K562 (cell line): ENCODE measurements at regions not wholly inside any gene's neighbourhood (a gene's known extent, or its start where the extent isn't known, plus 50 kb on each side); places are given as distances from the start of the nearest gene placed in this dataset.

Experiments used
- ATAC-seq: fragments of 200-7000 bp; cut with Tn5 transposase; 3 replicates; pipeline ENCODE4 v1.9.1; 2020; ENCODE audit warnings: moderate library complexity
- BruUV-seq: library from RNA; stranded (reverse); fragments of 400-500 nt; replicated peaks from 2 replicates; lab custom pipeline; 2021; lab: Mats Ljungman, UMichigan
- CTCF ChIA-PET: fragments of 300-600 bp; formaldehyde crosslinking; extraction: SDS; loops from one replicate; lab custom pipeline; 2021; ENCODE audit warnings: low intra/inter-chr PET ratio; lab: Yijun Ruan, JAX
- POLR2A ChIA-PET: fragments of 300-600, 350-650 bp; sonication (Branson Sonifier 250); formaldehyde crosslinking; extraction: SDS; loops from one replicate; lab custom pipeline; 2021; ENCODE audit warnings: antibody characterized with exemption, inconsistent platforms; lab: Yijun Ruan, JAX
- DNase-seq, 4 experiments: peaks; one replicate each; pipeline versions ENCODE4 v3.0.0 to v3.0.0-alpha.2; 2011 to 2018; ENCODE audit warnings: low spot score in 3 of 4, mixed read lengths in 3 of 4; ENCODE audit errors: extremely low read depth in 1 of 4
- FAIRE-seq: peaks from 2 replicates; lab custom pipeline; 2011; peaks lifted over from hg19 to GRCh38; lab: Jason Lieb, UNC
- H2AFZ ChIP-seq: 2 replicates; pipeline ENCODE4 v1.6.0; 2011; ENCODE audit warnings: low read depth, low read length, control low read depth, inconsistent platforms
- H3K27ac ChIP-seq: fragments of 200-600 bp; 3 replicates; pipeline ENCODE4 v1.8.0; 2011; ENCODE audit warnings: low read depth, mild to moderate bottlenecking, control low read depth, inconsistent platforms, low read length, moderate library complexity, mixed read lengths; ENCODE audit errors: extremely low read depth
- H3K27me3 ChIP-seq, 2 experiments: fragments of 300-600 bp in 1 of 2; 2 replicates in 1 of 2; 3 replicates in 1 of 2; pipeline versions ENCODE4 v1.6.0 to v1.8.0; 2011; ENCODE audit warnings: inconsistent platforms in 2 of 2, low read length in 2 of 2, mild to moderate bottlenecking in 1 of 2, mixed read lengths in 1 of 2, moderate library complexity in 1 of 2; ENCODE audit not compliant: control insufficient read depth in 2 of 2, insufficient read depth in 2 of 2
- H3K36me3 ChIP-seq: fragments of 300-600 bp; 3 replicates; pipeline ENCODE4 v1.8.0; 2011; ENCODE audit warnings: mild to moderate bottlenecking, low read length, inconsistent platforms; ENCODE audit not compliant: control insufficient read depth, insufficient read depth
- H3K4me1 ChIP-seq, 2 experiments: fragments of 200-600 bp in 1 of 2; replicated peaks in 1 of 2; 2 replicates in 1 of 2; 3 replicates in 1 of 2; pipeline versions ENCODE4 v1.5.1 to v1.8.0; 2011; ENCODE audit warnings: inconsistent platforms in 2 of 2, low read length in 2 of 2, mild to moderate bottlenecking in 1 of 2, mixed read lengths in 1 of 2, moderate library complexity in 1 of 2; ENCODE audit not compliant: control insufficient read depth in 2 of 2, insufficient read depth in 2 of 2
- H3K4me2 ChIP-seq: 2 replicates; pipeline ENCODE4 v1.6.1; 2011; ENCODE audit warnings: low read length, control low read depth, inconsistent platforms, mixed read lengths; ENCODE audit not compliant: insufficient read depth
- H3K4me3 ChIP-seq: fragments of 200-600 bp; sonication (generic), shearing (Covaris generic); 2 replicates; pipeline ENCODE4 v1.5.1; 2016; ENCODE audit warnings: control low read depth, inconsistent platforms
- H3K79me2 ChIP-seq: fragments of 200-600 bp; 3 replicates; pipeline ENCODE4 v1.8.0; 2011; ENCODE audit warnings: low read length, inconsistent platforms; ENCODE audit not compliant: control insufficient read depth, insufficient read depth
- H3K9ac ChIP-seq, 2 experiments: 2 replicates each; pipeline versions ENCODE4 v1.6.0 to v1.6.1; 2011; ENCODE audit warnings: low read depth in 2 of 2, low read length in 2 of 2, control low read depth in 1 of 2, inconsistent platforms in 1 of 2, mild to moderate bottlenecking in 1 of 2, mixed read lengths in 1 of 2; ENCODE audit not compliant: insufficient read depth in 1 of 2
- H3K9me1 ChIP-seq: one replicate; pipeline ENCODE4 v1.6.0; 2011; ENCODE audit warnings: inconsistent platforms, mild to moderate bottlenecking, low read length, moderate library complexity; ENCODE audit not compliant: control insufficient read depth, insufficient read depth
- H3K9me3 ChIP-seq: replicated peaks from 2 replicates; pipeline ENCODE4 v1.5.1; 2011; ENCODE audit warnings: low read depth, low read length, inconsistent platforms; ENCODE audit not compliant: control insufficient read depth, insufficient read depth
- H4K20me1 ChIP-seq: replicated peaks from 2 replicates; pipeline ENCODE4 v1.6.1; 2011; ENCODE audit warnings: low read length, inconsistent platforms, mixed read lengths; ENCODE audit not compliant: control insufficient read depth, insufficient read depth
- FOXP4 ChIP-seq: sonication (generic); formaldehyde crosslinking; IDR thresholded peaks from 2 replicates; pipeline ENCODE4 v1.8.0; 2022; ENCODE audit warnings: mild to moderate bottlenecking, missing genetic modification reagents, borderline replicate concordance
- GTF2F1 ChIP-seq: IDR thresholded peaks from 2 replicates; pipeline ENCODE4 v1.6.1; 2011; ENCODE audit warnings: low read depth, low read length, improper control_type of control experiment
- MAFG ChIP-seq: fragments of 450-650 bp; conservative IDR thresholded peaks from 2 replicates; pipeline ENCODE4 v1.6.1; 2016; ENCODE audit warnings: missing genetic modification characterization, missing compliant biosample characterization
- MTA2 ChIP-seq: fragments of 450-650 bp; IDR thresholded peaks from 2 replicates; pipeline ENCODE4 v1.6.1; 2016; ENCODE audit warnings: low read depth
- RERE ChIP-seq: sonication (generic); formaldehyde crosslinking; IDR thresholded peaks from 2 replicates; pipeline ENCODE4 v1.8.0; 2023; ENCODE audit warnings: missing genetic modification reagents, mild to moderate bottlenecking, borderline replicate concordance
- SMARCC2 ChIP-seq: fragments of 450-650 bp; IDR thresholded peaks from 2 replicates; pipeline ENCODE4 v1.6.1; 2017; ENCODE audit warnings: antibody characterized with exemption, moderate library complexity, mild to moderate bottlenecking, low read depth
- SRSF9 ChIP-seq: fragments of 200-400 bp; formaldehyde crosslinking; IDR thresholded peaks from 2 replicates; pipeline ENCODE4 v1.6.1; 2017; ENCODE audit warnings: low read depth, low read length, borderline replicate concordance
- STAT5B ChIP-seq: fragments of 250-450 bp; sonication (Bioruptor Pico); IDR thresholded peaks from 2 replicates; pipeline ENCODE4 v1.8.0; 2021; ENCODE audit warnings: mild to moderate bottlenecking, inconsistent platforms
- YBX1 ChIP-seq: fragments of 450-650 bp; IDR thresholded peaks from 2 replicates; pipeline ENCODE4 v1.7.1; 2016; ENCODE audit warnings: mild to moderate bottlenecking
- ZNF668 ChIP-seq: fragments of 250-450 bp; sonication (Bioruptor Pico); IDR thresholded peaks from 2 replicates; pipeline ENCODE4 v1.8.0; 2022; ENCODE audit warnings: mild to moderate bottlenecking, inconsistent platforms
- WGBS: fragments of 100-300 bp; shearing (Covaris generic); methylation state at CpG from one replicate; pipeline ENCODE4 v1.1.6; 2016; ENCODE audit warnings: low coverage, mixed read lengths; ENCODE audit not compliant: insufficient coverage; ENCODE audit errors: missing lambda C conversion rate; 5-methylcytosine and 5-hydroxymethylcytosine counted together
- in situ Hi-C: fragments of 300-500 bp; cut with MboI; formaldehyde crosslinking; loops from 4 replicates; pipeline ENCODE4 v1.15.0; 2018; ENCODE audit warnings: inconsistent platforms, mixed read lengths
- intact Hi-C: fragments of 100-400 bp; cut with micrococcal nuclease; formaldehyde crosslinking; loops from 2 replicates; pipeline ENCODE4 v1.14.2; 2022

- Histone ChIP-seq H3K4me2 (no peak overlapping the region), H3K27me3 (peaks cover 32 to 58% of the 10 kb centered on the region in 2 experiments; a peak in 4 of 5 replicates), H3K79me2 (no peaks in the 10 kb centered on the region), H4K20me1 (no peaks in the 10 kb centered on the region), H3K4me3 (no peak overlapping the region), H2AFZ (no peak overlapping the region), H3K4me1 (no peaks in the 10 kb centered on the region), H3K9me3 (no peaks in the 10 kb centered on the region), H3K27ac (no peak overlapping the region), H3K9me1 (no peaks in the 10 kb centered on the region), H3K36me3 (no peaks in the 10 kb centered on the region), H3K9ac (no peak overlapping the region)
- no TSS peak for BruUV-seq
- no peak for DNase-seq
- CTCF ChIA-PET = no interaction called here
- intact Hi-C loops = no loop called here
- in situ Hi-C loops = no loop called here
- no peak for ATAC-seq
- FAIRE-seq = no peak
- POLR2A ChIA-PET = no interaction called here
- TF ChIP-seq MAFG (tag) = no peak
- TF ChIP-seq FOXP4 (CRISPR knock-in tag) = no peak
- no peak for TF ChIP-seq SMARCC2
- no peak for TF ChIP-seq MTA2
- no peak for TF ChIP-seq SRSF9
- no peak for TF ChIP-seq STAT5B (CRISPR knock-in tag)
- TF ChIP-seq YBX1 = no peak
- TF ChIP-seq ZNF668 = no peak
- no peak for TF ChIP-seq GTF2F1
- no peak for TF ChIP-seq RERE
- 0% methylated on average over 11 of the region's 11 CpGs for WGBS
Observed at GRCh38 chr6:170210651-170211403, 80.1 kb downstream of the DLL1 start.
